Hepatocyte (in vitro differentiated cells): ENCODE measurements at regions not wholly inside any gene's neighbourhood (a gene's known extent, or its start where the extent isn't known, plus 50 kb on each side); places are given as distances from the start of the nearest gene placed in this dataset.

Experiments
- CTCF ChIP-seq: fragments of 200-600 bp; sonication (generic); IDR thresholded peaks from 2 replicates; pipeline ENCODE4 v1.5.1; 2016; ENCODE audit warnings: antibody characterized with exemption, mild to moderate bottlenecking; ENCODE audit not compliant: poor library complexity
- EZH2phosphoT487 ChIP-seq: fragments of 200-600 bp; sonication (generic); IDR thresholded peaks from one replicate; pipeline ENCODE4 v1.6.1; 2018; ENCODE audit warnings: antibody characterized with exemption, mild to moderate bottlenecking, low read depth, moderate library complexity; ENCODE audit not compliant: unreplicated experiment, severe bottlenecking

GRCh38 chr2:16263241-16263890, 323.0 kb downstream of the MYCN start:
- TF ChIP-seq CTCF (no peak), EZH2phosphoT487 (no peak)
